HS-5 (cell line): ENCODE measurements at regions not wholly inside any gene's neighbourhood (a gene's known extent, or its start where the extent isn't known, plus 50 kb on each side); places are given as distances from the start of the nearest gene placed in this dataset.

Experiments
- DNase-seq: peaks from one replicate; pipeline ENCODE4 v3.0.0-alpha.2; 2012; ENCODE audit warnings: low read depth

- DNase-seq: no peak
Observed at GRCh38 chr1:173422456-173422976, 54.6 kb upstream of the PRDX6 start.

- no peak for DNase-seq
Observed at GRCh38 chr1:173423291-173423690, 53.8 kb upstream of the PRDX6 start.

GRCh38 chr1:173424143-173424542, 53.0 kb upstream of the PRDX6 start:
- DNase-seq: no peak

- DNase-seq: no peak
Observed at GRCh38 chr1:173424782-173425407, 52.2 kb upstream of the PRDX6 start.

- DNase-seq: no peak
Observed at GRCh38 chr1:173426057-173426456, 51.1 kb upstream of the PRDX6 start.

GRCh38 chr1:173427146-173428054, 49.7 kb upstream of the PRDX6 start:
- DNase-seq: no peak
